Neural progenitor cell (in vitro differentiated cells): ENCODE measurements at regions not wholly inside any gene's neighbourhood (a gene's known extent, or its start where the extent isn't known, plus 50 kb on each side); places are given as distances from the start of the nearest gene placed in this dataset.

Source experiments
- DNase-seq: peaks from one replicate; pipeline ENCODE4 v3.0.0-alpha.2; 2016; ENCODE audit warnings: low spot score
- H2AFZ ChIP-seq: fragments of 200-600 bp; sonication (generic); replicated peaks from 2 replicates; pipeline ENCODE4 v1.6.1; 2016; ENCODE audit warnings: antibody characterized with exemption
- H3F3A ChIP-seq: fragments of 200-600 bp; sonication (generic); 2 replicates; pipeline ENCODE4 v1.6.1; 2016; ENCODE audit warnings: antibody characterized with exemption, low read depth
- H3K27ac ChIP-seq: fragments of 200-600 bp; sonication (generic); 2 replicates; pipeline ENCODE4 v1.5.1; 2016; ENCODE audit warnings: mild to moderate bottlenecking
- H3K27me3 ChIP-seq: fragments of 200-600 bp; sonication (generic); 2 replicates; pipeline ENCODE4 v1.6.1; 2016; ENCODE audit warnings: mild to moderate bottlenecking, moderate library complexity
- H3K36me3 ChIP-seq: fragments of 200-600 bp; sonication (generic); 2 replicates; pipeline ENCODE4 v1.5.1; 2016
- H3K4me1 ChIP-seq: fragments of 200-600 bp; sonication (generic); 2 replicates; pipeline ENCODE4 v1.6.1; 2016; ENCODE audit warnings: mixed run types
- H3K4me2 ChIP-seq: fragments of 200-600 bp; sonication (generic); 2 replicates; pipeline ENCODE4 v1.6.1; 2016
- H3K4me3 ChIP-seq: fragments of 200-600 bp; sonication (generic); 2 replicates; pipeline ENCODE4 v1.5.1; 2016
- H3K79me2 ChIP-seq: fragments of 200-600 bp; sonication (generic); 2 replicates; pipeline ENCODE4 v1.6.1; 2016; ENCODE audit warnings: low read depth
- H3K9ac ChIP-seq: fragments of 200-600 bp; sonication (generic); 2 replicates; pipeline ENCODE4 v1.6.1; 2016
- H3K9me3 ChIP-seq: fragments of 200-600 bp; sonication (generic); 2 replicates; pipeline ENCODE4 v1.5.1; 2016; ENCODE audit warnings: low read depth
- H4K20me1 ChIP-seq: fragments of 200-600 bp; sonication (generic); 2 replicates; pipeline ENCODE4 v1.6.1; 2016; ENCODE audit warnings: low read depth
- H3K27ac Mint-ChIP-seq: 3 replicates; pipeline ENCODE4 v1.8.0; 2021; ENCODE audit warnings: mixed read lengths
- H3K27me3 Mint-ChIP-seq: 2 replicates; pipeline ENCODE4 v1.8.0; 2022; ENCODE audit warnings: low read depth, mild to moderate bottlenecking, inconsistent platforms, moderate library complexity, mixed read lengths; ENCODE audit not compliant: insufficient read depth
- H3K36me3 Mint-ChIP-seq: 3 replicates; pipeline ENCODE4 v1.8.0; 2021; ENCODE audit warnings: mixed read lengths
- H3K4me1 Mint-ChIP-seq: 3 replicates; pipeline ENCODE4 v1.8.0; 2021; ENCODE audit warnings: mixed read lengths
- H3K4me3 Mint-ChIP-seq: 3 replicates; pipeline ENCODE4 v1.8.0; 2021; ENCODE audit warnings: mild to moderate bottlenecking, moderate library complexity, mixed read lengths
- H3K9me3 Mint-ChIP-seq: 3 replicates; pipeline ENCODE4 v1.8.0; 2020; ENCODE audit warnings: mixed read lengths
- CTCF ChIP-seq: fragments of 200-600 bp; sonication (generic); IDR thresholded peaks from 2 replicates; pipeline ENCODE4 v1.5.1; 2017; ENCODE audit warnings: antibody characterized with exemption, mild to moderate bottlenecking
- EZH2 ChIP-seq: fragments of 200-600 bp; sonication (generic); IDR thresholded peaks from 2 replicates; pipeline ENCODE4 v1.6.1; 2017; ENCODE audit warnings: antibody characterized with exemption, mild to moderate bottlenecking, moderate library complexity
- EZH2phosphoT487 ChIP-seq: fragments of 200-600 bp; sonication (generic); IDR thresholded peaks from 2 replicates; pipeline ENCODE4 v1.6.1; 2017; ENCODE audit warnings: antibody characterized with exemption

- no peak overlapping the region for H3K4me3 ChIP-seq
- Mint-ChIP-seq H3K4me3 (no peak overlapping the region), H3K9me3 (peaks cover 7% of the 10 kb centered on the region), H3K36me3 (no peaks in the 10 kb centered on the region), H3K27ac (no peak overlapping the region), H3K27me3 (peaks cover 11% of the 10 kb centered on the region), H3K4me1 (no peaks in the 10 kb centered on the region)
- no peak for DNase-seq
- no peaks in the 10 kb centered on the region for H3F3A ChIP-seq
- no peak overlapping the region for H3K27ac ChIP-seq
- no peaks in the 10 kb centered on the region for H3K27me3 ChIP-seq
- no peaks in the 10 kb centered on the region for H3K36me3 ChIP-seq
- no peaks in the 10 kb centered on the region for H3K4me1 ChIP-seq
- H3K79me2 ChIP-seq = no peaks in the 10 kb centered on the region
- peaks cover 1% of the 10 kb centered on the region for H3K9me3 ChIP-seq
- no peak overlapping the region for H3K4me2 ChIP-seq
- no peak overlapping the region for H2AFZ ChIP-seq
- peaks cover 4% of the 10 kb centered on the region for H4K20me1 ChIP-seq
- TF ChIP-seq CTCF = no peak
- TF ChIP-seq EZH2 = no peak
- no peak for TF ChIP-seq EZH2phosphoT487
- no peak overlapping the region for H3K9ac ChIP-seq
Measured at GRCh38 chr22:49212466-49212865, 615.2 kb downstream of the BRD1 start.

- TF ChIP-seq CTCF = no peak
- no peak for TF ChIP-seq EZH2
- no peak overlapping the region for H3K27ac Mint-ChIP-seq
- Histone ChIP-seq H3K9ac (no peak overlapping the region), H3K4me2 (no peak overlapping the region), H3K36me3 (no peaks in the 10 kb centered on the region), H3K27ac (no peak overlapping the region), H3F3A (no peaks in the 10 kb centered on the region), H3K9me3 (no peaks in the 10 kb centered on the region), H2AFZ (no peak overlapping the region), H4K20me1 (peaks cover 4% of the 10 kb centered on the region), H3K27me3 (no peaks in the 10 kb centered on the region), H3K4me1 (no peaks in the 10 kb centered on the region), H3K79me2 (no peaks in the 10 kb centered on the region), H3K4me3 (no peak overlapping the region)
- no peaks in the 10 kb centered on the region for H3K4me1 Mint-ChIP-seq
- peaks cover 11% of the 10 kb centered on the region for H3K27me3 Mint-ChIP-seq
- H3K4me3 Mint-ChIP-seq = no peak overlapping the region
- no peaks in the 10 kb centered on the region for H3K36me3 Mint-ChIP-seq
- H3K9me3 Mint-ChIP-seq = peaks cover 2% of the 10 kb centered on the region
- DNase-seq = no peak
Measured at GRCh38 chr22:49212002-49212401, 615.7 kb downstream of the BRD1 start.

- Mint-ChIP-seq H3K27me3 (peaks cover 11% of the 10 kb centered on the region), H3K4me3 (no peak overlapping the region), H3K36me3 (no peaks in the 10 kb centered on the region), H3K4me1 (no peaks in the 10 kb centered on the region), H3K27ac (no peak overlapping the region), H3K9me3 (peaks cover 2% of the 10 kb centered on the region)
- Histone ChIP-seq H3K27ac (no peak overlapping the region), H3K36me3 (no peaks in the 10 kb centered on the region), H2AFZ (no peak overlapping the region), H3K79me2 (no peaks in the 10 kb centered on the region), H3K4me2 (no peak overlapping the region), H4K20me1 (peaks cover 4% of the 10 kb centered on the region), H3K4me1 (no peaks in the 10 kb centered on the region), H3K27me3 (no peaks in the 10 kb centered on the region), H3K4me3 (no peak overlapping the region), H3F3A (no peaks in the 10 kb centered on the region), H3K9ac (no peak overlapping the region), H3K9me3 (no peaks in the 10 kb centered on the region)
- DNase-seq = no peak
- no peak for TF ChIP-seq EZH2phosphoT487
- TF ChIP-seq EZH2 = no peak
- no peak for TF ChIP-seq CTCF
Measured at GRCh38 chr22:49211176-49211575, 616.5 kb downstream of the BRD1 start.

- no peak overlapping the region for H3K27ac ChIP-seq
- H3K4me2 ChIP-seq = no peak overlapping the region
- H3K4me1 Mint-ChIP-seq = no peaks in the 10 kb centered on the region
- no peak overlapping the region for H3K9ac ChIP-seq
- TF ChIP-seq CTCF (no peak), EZH2phosphoT487 (no peak), EZH2 (no peak)
- H3K79me2 ChIP-seq = no peaks in the 10 kb centered on the region
- H3K27me3 ChIP-seq = no peaks in the 10 kb centered on the region
- no peak overlapping the region for H3K27ac Mint-ChIP-seq
- no peaks in the 10 kb centered on the region for H3K36me3 ChIP-seq
- peaks cover 2% of the 10 kb centered on the region for H3K9me3 Mint-ChIP-seq
- H3F3A ChIP-seq = no peaks in the 10 kb centered on the region
- no peaks in the 10 kb centered on the region for H3K9me3 ChIP-seq
- H3K4me3 Mint-ChIP-seq = no peak overlapping the region
- no peaks in the 10 kb centered on the region for H3K36me3 Mint-ChIP-seq
- peaks cover 11% of the 10 kb centered on the region for H3K27me3 Mint-ChIP-seq
- DNase-seq = no peak
- no peak overlapping the region for H2AFZ ChIP-seq
- H4K20me1 ChIP-seq = peaks cover 4% of the 10 kb centered on the region
- H3K4me1 ChIP-seq = no peaks in the 10 kb centered on the region
- no peak overlapping the region for H3K4me3 ChIP-seq
Measured at GRCh38 chr22:49210606-49211005, 617.1 kb downstream of the BRD1 start.
